GM21717 (cell line): ENCODE measurements at regions not wholly inside any gene's neighbourhood (a gene's known extent, or its start where the extent isn't known, plus 50 kb on each side); places are given as distances from the start of the nearest gene placed in this dataset.
"Not testable (repeated sequence)": the region's sequence is repeated elsewhere in the genome, so short reads cannot be mapped to it uniquely, and the experiment has no call there.

Source experiments
- ATAC-seq: cut with Tn5 transposase; IDR thresholded peaks from one replicate; pipeline ENCODE4 v1.9.1; 2021; ENCODE audit warnings: mild to moderate bottlenecking, moderate library complexity; ENCODE audit not compliant: unreplicated experiment

DNA sequence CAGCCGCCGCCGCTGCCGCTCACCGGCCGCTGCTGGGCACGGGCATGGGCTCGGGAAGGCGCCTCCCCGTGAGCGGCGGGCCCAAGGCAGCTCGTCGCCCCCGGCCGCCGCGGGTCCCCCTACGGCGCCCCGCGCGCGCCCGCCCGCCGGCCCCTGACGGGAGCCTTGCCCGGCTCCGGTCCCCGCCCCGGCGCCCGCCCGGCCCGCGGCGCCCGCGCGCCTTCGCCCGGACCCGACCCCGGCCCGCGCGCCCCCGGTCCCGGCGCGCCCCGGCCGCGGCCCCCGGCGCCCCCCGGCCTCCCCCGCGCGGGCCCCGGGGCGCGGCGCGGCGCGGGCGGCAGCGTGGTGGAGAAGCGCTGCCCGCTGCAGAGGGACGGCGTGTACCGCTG lies 177.7 kb downstream of the OR4M2 start:
- ATAC-seq, result no peak

- ATAC-seq, result no peak
Measured at GRCh38 chr15:22258398-22259150, 178.2 kb downstream of the OR4M2 start.

- ATAC-seq, result not testable (repeated sequence)
Measured at GRCh38 chr15:22259151-22259750, 178.9 kb downstream of the OR4M2 start.

- ATAC-seq, result no peak
Measured at GRCh38 chr15:22259881-22260421, 179.6 kb downstream of the OR4M2 start.

DNA sequence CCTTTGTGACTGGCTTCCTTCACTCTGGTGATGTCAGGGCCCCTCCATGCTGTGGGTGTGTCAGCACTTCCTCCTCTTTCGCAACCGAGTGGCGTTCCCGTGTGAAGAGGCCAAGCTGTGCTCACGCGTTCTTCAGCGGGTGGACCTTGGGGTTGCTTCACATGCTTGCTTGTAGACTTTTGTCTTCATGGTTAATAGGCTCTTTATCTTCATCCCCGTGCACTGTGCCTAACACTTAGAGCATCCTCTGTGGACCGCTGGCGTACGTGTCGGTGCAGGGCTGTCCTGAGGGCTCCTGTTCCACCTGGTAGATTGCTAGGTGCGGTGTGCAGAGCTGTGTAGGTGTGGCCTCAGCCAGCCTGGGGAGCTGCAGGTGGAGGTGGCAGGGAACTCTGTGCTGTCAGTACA lies 182.3 kb downstream of the OR4M2 start:
- no peak for ATAC-seq

GRCh38 chr15:22263738-22264137 lies 183.4 kb downstream of the OR4M2 start:
- ATAC-seq, result no peak

GRCh38 chr15:22264272-22264671 lies 183.9 kb downstream of the OR4M2 start:
- ATAC-seq, result not testable (repeated sequence)

- ATAC-seq, result no peak
Measured at GRCh38 chr15:22265056-22265945, 185.0 kb downstream of the OR4M2 start.

- ATAC-seq, result no peak
Measured at GRCh38 chr15:22265970-22266369, 185.6 kb downstream of the OR4M2 start.

- ATAC-seq, result no peak
Measured at GRCh38 chr15:22267761-22268160, 187.4 kb downstream of the OR4M2 start.

DNA sequence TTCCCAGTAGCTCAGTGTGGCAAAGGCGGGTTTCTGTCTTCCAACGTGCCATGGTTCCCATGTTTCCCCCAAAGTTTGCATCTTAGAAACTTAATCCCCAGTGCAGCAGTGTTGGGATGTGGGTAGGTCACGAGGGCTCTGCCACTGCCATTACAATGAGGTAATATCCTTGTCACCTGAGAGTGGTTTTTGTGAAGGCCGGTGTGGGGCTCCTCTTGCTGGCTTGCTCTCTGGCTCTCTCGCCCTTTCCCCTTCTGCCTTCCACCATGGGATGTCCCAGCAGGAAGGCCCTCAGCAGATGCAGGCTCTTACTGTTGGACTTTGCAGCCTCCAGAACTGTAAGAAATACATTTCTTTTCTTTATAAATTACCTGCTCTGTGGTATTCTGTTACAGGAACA lies 187.9 kb downstream of the OR4M2 start:
- ATAC-seq, result not testable (repeated sequence)

GRCh38 chr15:22268654-22269053 lies 188.3 kb downstream of the OR4M2 start:
- ATAC-seq, result not testable (repeated sequence)

DNA sequence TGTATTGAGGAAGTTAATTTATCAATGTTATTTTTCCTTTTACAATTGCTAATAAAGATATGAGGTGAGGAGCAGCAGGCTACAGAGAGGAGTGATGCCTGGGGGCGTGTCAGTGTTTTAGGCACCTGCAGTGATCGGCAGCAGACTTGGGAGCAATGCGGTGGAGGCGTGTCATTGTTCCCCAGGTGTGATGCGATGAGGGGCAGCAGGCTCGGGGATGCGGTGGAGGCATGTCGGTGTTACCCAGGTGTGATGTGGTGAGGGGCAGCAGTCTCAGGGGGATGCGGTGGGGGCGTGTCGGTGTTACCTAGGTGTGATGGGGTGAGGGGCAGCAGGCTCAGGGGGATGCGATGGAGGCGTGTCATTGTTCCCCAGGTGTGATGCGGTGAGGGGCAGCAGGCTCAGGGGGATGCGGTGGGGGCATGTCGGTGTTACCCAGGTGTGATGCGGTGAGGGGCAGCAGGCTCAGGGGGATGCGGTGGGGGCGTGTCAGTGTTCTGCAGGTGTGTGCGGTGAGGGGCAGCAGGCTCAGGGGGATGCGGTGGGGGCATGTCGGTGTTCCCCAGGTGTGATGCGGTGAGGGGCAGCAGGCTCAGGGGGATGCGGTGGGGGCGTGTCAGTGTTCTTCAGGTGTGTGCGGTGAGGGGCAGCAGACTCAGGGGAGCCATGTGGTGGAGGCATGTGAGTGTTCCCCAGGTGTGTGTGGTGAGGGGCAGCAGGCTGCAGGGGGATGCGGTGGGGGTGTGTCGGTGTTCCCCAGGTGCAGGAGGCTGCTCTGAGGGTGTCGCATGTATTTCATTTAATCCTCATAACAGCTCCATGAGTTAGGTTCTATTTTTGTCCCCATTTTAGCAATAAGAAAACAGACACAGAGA lies 186.2 kb upstream of the GOLGA6L22 start:
- ATAC-seq, result not testable (repeated sequence)

DNA sequence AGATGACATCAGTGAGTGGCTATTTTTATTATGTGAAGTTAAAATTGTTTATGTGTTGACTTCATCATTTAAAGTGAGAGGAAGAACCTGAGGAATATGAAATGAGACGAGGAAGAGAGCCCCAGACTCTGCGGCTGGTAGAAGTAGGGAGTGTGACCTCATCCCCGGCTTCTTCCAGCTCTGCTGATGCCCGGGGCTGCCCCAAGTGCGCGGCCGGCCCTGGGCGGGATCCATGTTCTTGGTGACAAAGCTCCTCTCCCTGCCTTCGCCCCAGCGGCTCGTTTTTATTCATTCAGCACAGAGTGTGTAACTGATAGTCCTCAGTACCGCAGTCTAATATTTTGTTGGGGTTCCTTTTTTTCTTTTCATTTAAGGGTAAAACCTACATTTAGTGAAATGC lies 185.5 kb upstream of the GOLGA6L22 start:
- ATAC-seq, result not testable (repeated sequence)

DNA sequence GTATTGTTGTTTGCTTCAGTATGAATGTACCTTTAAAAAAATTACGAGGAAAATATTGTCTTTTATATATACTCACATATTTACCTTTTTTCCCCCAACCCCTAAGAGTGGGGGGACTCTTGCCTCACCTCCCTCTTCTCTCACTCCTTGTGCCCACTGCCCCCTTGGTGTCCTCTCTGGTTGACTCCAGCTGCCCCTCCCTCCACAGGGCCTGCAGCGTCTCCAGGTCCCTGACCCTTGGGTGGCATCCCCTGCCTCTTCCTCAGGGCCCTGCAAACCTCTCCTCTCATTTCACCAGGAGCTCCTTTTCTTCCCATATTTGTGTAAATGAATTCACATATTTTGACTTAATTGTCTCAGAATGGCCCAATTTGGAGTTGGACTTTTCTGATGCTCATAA lies 184.3 kb upstream of the GOLGA6L22 start:
- not testable (repeated sequence) for ATAC-seq

- ATAC-seq, result not testable (repeated sequence)
Measured at GRCh38 chr15:22280770-22281169, 177.9 kb upstream of the GOLGA6L22 start.

- ATAC-seq, result not testable (repeated sequence)
Measured at GRCh38 chr15:22282794-22283533, 175.7 kb upstream of the GOLGA6L22 start.

- ATAC-seq, result not testable (repeated sequence)
Measured at GRCh38 chr15:22284795-22285420, 173.8 kb upstream of the GOLGA6L22 start.

GRCh38 chr15:22291054-22291453 lies 167.6 kb upstream of the GOLGA6L22 start:
- ATAC-seq, result not testable (repeated sequence)
